GM19239 (cell line): ENCODE measurements at regions not wholly inside any gene's neighbourhood (a gene's known extent, or its start where the extent isn't known, plus 50 kb on each side); places are given as distances from the start of the nearest gene placed in this dataset.

ENCODE experiments used
- DNase-seq: peaks from one replicate; pipeline ENCODE4 v3.0.0; 2011; ENCODE audit warnings: low spot score; ENCODE audit not compliant: insufficient read length
- FAIRE-seq: peaks from 2 replicates; lab custom pipeline; 2011; peaks lifted over from hg19 to GRCh38; lab: Jason Lieb, UNC

- FAIRE-seq (no peak), DNase-seq (no peak)
Observed at GRCh38 chr3:107112356-107112755, 264.9 kb upstream of the CCDC54 start.

GRCh38 chr3:107116251-107116650 lies 261.0 kb upstream of the CCDC54 start:
- FAIRE-seq (no peak), DNase-seq (no peak)

- no peak for FAIRE-seq
- no peak for DNase-seq
Observed at GRCh38 chr3:107117156-107117555, 260.1 kb upstream of the CCDC54 start.

GRCh38 chr3:107117922-107118536 lies 259.2 kb upstream of the CCDC54 start:
- no peak for DNase-seq
- FAIRE-seq: no peak

GRCh38 chr3:107124885-107125284 lies 252.4 kb upstream of the CCDC54 start:
- DNase-seq (no peak), FAIRE-seq (no peak)

- no peak for FAIRE-seq
- no peak for DNase-seq
Observed at GRCh38 chr3:107128946-107129345, 248.3 kb upstream of the CCDC54 start.

GRCh38 chr3:107130089-107130700 lies 247.0 kb upstream of the CCDC54 start:
- DNase-seq (no peak), FAIRE-seq (no peak)

GRCh38 chr3:107132674-107133073 lies 244.6 kb upstream of the CCDC54 start:
- FAIRE-seq: no peak

GRCh38 chr3:107133891-107134290 lies 243.3 kb upstream of the CCDC54 start:
- DNase-seq (no peak), FAIRE-seq (no peak)

More at GRCh38 chr3:107132674-107133073, 244.6 kb upstream of the CCDC54 start:
- no peak for DNase-seq

GRCh38 chr3:107142171-107142570 lies 235.1 kb upstream of the CCDC54 start:
- no peak for DNase-seq
- FAIRE-seq: no peak

- DNase-seq (no peak), FAIRE-seq (no peak)
Observed at GRCh38 chr3:107142786-107143575, 234.3 kb upstream of the CCDC54 start.

- no peak for FAIRE-seq
Observed at GRCh38 chr3:107150675-107151074, 226.6 kb upstream of the CCDC54 start.

GRCh38 chr3:107153981-107154380 lies 223.3 kb upstream of the CCDC54 start:
- DNase-seq (no peak), FAIRE-seq (no peak)

More at GRCh38 chr3:107150675-107151074, 226.6 kb upstream of the CCDC54 start:
- no peak for DNase-seq

GRCh38 chr3:107172411-107172810 lies 204.8 kb upstream of the CCDC54 start:
- no peak for DNase-seq
- no peak for FAIRE-seq

- DNase-seq (no peak), FAIRE-seq (no peak)
Observed at GRCh38 chr3:107184375-107184774, 192.9 kb upstream of the CCDC54 start.

- no peak for DNase-seq
- no peak for FAIRE-seq
Observed at GRCh38 chr3:107188262-107188661, 189.0 kb upstream of the CCDC54 start.

- no peak for DNase-seq
- no peak for FAIRE-seq
Observed at GRCh38 chr3:107189158-107189791, 188.0 kb upstream of the CCDC54 start.

GRCh38 chr3:107193116-107193515 lies 184.1 kb upstream of the CCDC54 start:
- DNase-seq (no peak), FAIRE-seq (no peak)

GRCh38 chr3:107198581-107199181 lies 178.6 kb upstream of the CCDC54 start:
- DNase-seq (no peak), FAIRE-seq (no peak)

- DNase-seq (no peak), FAIRE-seq (no peak)
Observed at GRCh38 chr3:107201146-107201545, 176.1 kb upstream of the CCDC54 start.
